ENCODE measurements at regions not wholly inside any gene's neighbourhood (a gene's known extent, or its start where the extent isn't known, plus 50 kb on each side); places are given as distances from the start of the nearest gene placed in this dataset.

- no peak for DNase-seq
Observed at GRCh38 chr20:55783381-55783780, 221.9 kb downstream of the CBLN4 start.

- DNase-seq = no peak
Observed at GRCh38 chr20:55782912-55783253, 222.4 kb downstream of the CBLN4 start.

- DNase-seq = no peak
Observed at GRCh38 chr20:55782224-55782911, 223.0 kb downstream of the CBLN4 start.

- no peak for DNase-seq
Observed at GRCh38 chr20:55778796-55779195, 226.5 kb downstream of the CBLN4 start.

- DNase-seq = no peak
Observed at GRCh38 chr20:55777641-55778040, 227.7 kb downstream of the CBLN4 start.

GRCh38 chr20:55776176-55776575 lies 229.1 kb downstream of the CBLN4 start:
- no peak for DNase-seq

- DNase-seq = no peak
Observed at GRCh38 chr20:55774628-55775027, 230.7 kb downstream of the CBLN4 start.

GRCh38 chr20:55761797-55762196 lies 243.5 kb downstream of the CBLN4 start:
- no peak for DNase-seq

- DNase-seq = no peak
Observed at GRCh38 chr20:55761100-55761499, 244.2 kb downstream of the CBLN4 start.

- DNase-seq = no peak
Observed at GRCh38 chr20:55760586-55760985, 244.7 kb downstream of the CBLN4 start.

- DNase-seq = no peak
Observed at GRCh38 chr20:55755861-55756260, 249.5 kb downstream of the CBLN4 start.

GRCh38 chr20:55755411-55755810 lies 249.9 kb downstream of the CBLN4 start:
- DNase-seq = no peak

GRCh38 chr20:55746723-55747122 lies 258.6 kb downstream of the CBLN4 start:
- no peak for DNase-seq

GRCh38 chr20:55745840-55746239 lies 259.5 kb downstream of the CBLN4 start:
- no peak for DNase-seq

GRCh38 chr20:55744896-55745295 lies 260.4 kb downstream of the CBLN4 start:
- DNase-seq = no peak

GRCh38 chr20:55741801-55742200 lies 263.5 kb downstream of the CBLN4 start:
- DNase-seq = no peak

GRCh38 chr20:55740076-55740475 lies 265.2 kb downstream of the CBLN4 start:
- DNase-seq = no peak

- no peak for DNase-seq
Observed at GRCh38 chr20:55730321-55730720, 275.0 kb downstream of the CBLN4 start.

GRCh38 chr20:55714736-55715135 lies 290.6 kb downstream of the CBLN4 start:
- DNase-seq = no peak

- DNase-seq = no peak
Observed at GRCh38 chr20:55714082-55714481, 291.2 kb downstream of the CBLN4 start.

- DNase-seq = no peak
Observed at GRCh38 chr20:55704458-55704857, 300.9 kb downstream of the CBLN4 start.

GRCh38 chr20:55701467-55701866 lies 303.9 kb downstream of the CBLN4 start:
- no peak for DNase-seq

- DNase-seq = no peak
Observed at GRCh38 chr20:55696520-55696919, 308.8 kb downstream of the CBLN4 start.

GRCh38 chr20:55693641-55694040 lies 311.7 kb downstream of the CBLN4 start:
- DNase-seq = no peak

- no peak for DNase-seq
Observed at GRCh38 chr20:55685841-55686240, 319.5 kb downstream of the CBLN4 start.

Data from right kidney (tissue), 1 donor.